NCI-H187 (cell line): ENCODE measurements at regions not wholly inside any gene's neighbourhood (a gene's known extent, or its start where the extent isn't known, plus 50 kb on each side); places are given as distances from the start of the nearest gene placed in this dataset.
A peak's percentile ranks its signal among the peaks of the same experiment; 100 is the strongest.
"Not testable (repeated sequence)": the region's sequence is repeated elsewhere in the genome, so short reads cannot be mapped to it uniquely, and the experiment has no call there.

Source experiments
- DNase-seq, 2 experiments: peaks; one replicate each; lab custom pipeline; 2025; lab: John Stamatoyannopoulos, UW

- no peak for DNase-seq
Measured at GRCh38 chr18:67135981-67136380, 380.5 kb downstream of the DSEL start.

- no peak for DNase-seq
Measured at GRCh38 chr18:67134911-67135310, 381.6 kb downstream of the DSEL start.

GRCh38 chr18:67133669-67134068, 382.9 kb downstream of the DSEL start:
- DNase-seq, result no peak

GRCh38 chr18:67132919-67133318, 383.6 kb downstream of the DSEL start:
- DNase-seq, result no peak

- no peak for DNase-seq
Measured at GRCh38 chr18:67131498-67131897, 385.0 kb downstream of the DSEL start.

- DNase-seq, result not testable (repeated sequence)
Measured at GRCh38 chr18:67126751-67127150, 389.8 kb downstream of the DSEL start.

- no peak for DNase-seq
Measured at GRCh38 chr18:67123901-67124300, 392.6 kb downstream of the DSEL start.

GRCh38 chr18:67117804-67118203, 398.7 kb downstream of the DSEL start:
- no peak for DNase-seq

GRCh38 chr18:67109535-67109934, 407.0 kb downstream of the DSEL start:
- DNase-seq, result no peak

- no peak for DNase-seq
Measured at GRCh38 chr18:67108894-67109293, 407.6 kb downstream of the DSEL start.

GRCh38 chr18:67104700-67105284, 411.7 kb downstream of the DSEL start:
- DNase-seq, result peak in 1 of 2 experiments; percentile 46

GRCh38 chr18:67094123-67094522, 422.4 kb downstream of the DSEL start:
- DNase-seq, result no peak

- no peak for DNase-seq
Measured at GRCh38 chr18:67092141-67092540, 424.4 kb downstream of the DSEL start.

GRCh38 chr18:67081482-67082211, 434.9 kb downstream of the DSEL start:
- no peak for DNase-seq

- DNase-seq, result no peak
Measured at GRCh38 chr18:67080601-67081000, 435.9 kb downstream of the DSEL start.

GRCh38 chr18:67074309-67074708, 442.2 kb downstream of the DSEL start:
- no peak for DNase-seq

GRCh38 chr18:67072791-67073190, 443.7 kb downstream of the DSEL start:
- DNase-seq, result no peak

GRCh38 chr18:67068608-67069007, 447.9 kb downstream of the DSEL start:
- no peak for DNase-seq

GRCh38 chr18:67047334-67047733, 443.4 kb upstream of the CDH19 start:
- DNase-seq, result no peak

GRCh38 chr18:67043276-67043675, 439.4 kb upstream of the CDH19 start:
- no peak for DNase-seq

- DNase-seq, result no peak
Measured at GRCh38 chr18:67041334-67041733, 437.4 kb upstream of the CDH19 start.

- DNase-seq, result no peak
Measured at GRCh38 chr18:67035026-67035425, 431.1 kb upstream of the CDH19 start.

GRCh38 chr18:67023059-67023458, 419.2 kb upstream of the CDH19 start:
- DNase-seq, result no peak

- DNase-seq, result no peak
Measured at GRCh38 chr18:67010919-67011318, 407.0 kb upstream of the CDH19 start.
